ENCODE measurements at regions not wholly inside any gene's neighbourhood (a gene's known extent, or its start where the extent isn't known, plus 50 kb on each side); places are given as distances from the start of the nearest gene placed in this dataset.

DNA sequence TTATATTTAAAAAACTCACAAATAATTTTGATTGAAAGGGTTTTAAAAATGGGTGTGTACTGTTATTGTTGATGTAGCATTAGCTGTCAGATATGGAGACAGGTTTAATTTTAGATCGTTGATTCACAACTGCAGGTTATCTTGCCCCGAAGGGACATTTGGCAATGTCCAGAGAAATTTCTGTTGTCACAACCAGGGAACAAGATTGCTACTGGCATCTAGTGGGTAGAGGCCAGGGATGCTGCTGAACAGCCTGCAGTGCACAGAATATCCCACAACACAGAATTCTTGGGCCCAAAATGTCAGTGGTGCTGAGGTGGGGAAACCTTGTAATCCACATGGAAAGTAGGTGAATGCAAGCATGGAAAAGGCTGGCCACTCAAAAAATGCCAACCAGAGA, 114.9 kb downstream of the MAGEB17 start:
- TF ChIP-seq, protein P1, sequence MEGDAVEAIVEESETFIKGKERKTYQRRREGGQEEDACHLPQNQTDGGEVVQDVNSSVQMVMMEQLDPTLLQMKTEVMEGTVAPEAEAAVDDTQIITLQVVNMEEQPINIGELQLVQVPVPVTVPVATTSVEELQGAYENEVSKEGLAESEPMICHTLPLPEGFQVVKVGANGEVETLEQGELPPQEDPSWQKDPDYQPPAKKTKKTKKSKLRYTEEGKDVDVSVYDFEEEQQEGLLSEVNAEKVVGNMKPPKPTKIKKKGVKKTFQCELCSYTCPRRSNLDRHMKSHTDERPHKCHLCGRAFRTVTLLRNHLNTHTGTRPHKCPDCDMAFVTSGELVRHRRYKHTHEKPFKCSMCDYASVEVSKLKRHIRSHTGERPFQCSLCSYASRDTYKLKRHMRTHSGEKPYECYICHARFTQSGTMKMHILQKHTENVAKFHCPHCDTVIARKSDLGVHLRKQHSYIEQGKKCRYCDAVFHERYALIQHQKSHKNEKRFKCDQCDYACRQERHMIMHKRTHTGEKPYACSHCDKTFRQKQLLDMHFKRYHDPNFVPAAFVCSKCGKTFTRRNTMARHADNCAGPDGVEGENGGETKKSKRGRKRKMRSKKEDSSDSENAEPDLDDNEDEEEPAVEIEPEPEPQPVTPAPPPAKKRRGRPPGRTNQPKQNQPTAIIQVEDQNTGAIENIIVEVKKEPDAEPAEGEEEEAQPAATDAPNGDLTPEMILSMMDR (IDR thresholded peaks at IDR 0.05): no peak
- no peak for TF ChIP-seq POLR2A (IDR thresholded peaks at IDR 0.05)
- no peak for TF ChIP-seq EP300 (IDR thresholded peaks at IDR 0.05)
- TF ChIP-seq POLR2AphosphoS5 (IDR thresholded peaks at IDR 0.05): no peak
